NCI-H1930 (cell line): ENCODE measurements at regions not wholly inside any gene's neighbourhood (a gene's known extent, or its start where the extent isn't known, plus 50 kb on each side); places are given as distances from the start of the nearest gene placed in this dataset.

Source experiments
- DNase-seq, 2 experiments: peaks; one replicate each; lab custom pipeline; 2025; lab: John Stamatoyannopoulos, UW

- no peak for DNase-seq
Measured at GRCh38 chr6:140320081-140321080, 945.9 kb upstream of the CITED2 start.

- DNase-seq, result no peak
Measured at GRCh38 chr6:140319209-140319608, 944.8 kb upstream of the CITED2 start.

GRCh38 chr6:140318408-140318807 is 944.0 kb upstream of the CITED2 start:
- DNase-seq, result no peak

- DNase-seq, result no peak
Measured at GRCh38 chr6:140317950-140318349, 943.5 kb upstream of the CITED2 start.

GRCh38 chr6:140316966-140317365 is 942.5 kb upstream of the CITED2 start:
- no peak for DNase-seq

- no peak for DNase-seq
Measured at GRCh38 chr6:140314682-140315081, 940.2 kb upstream of the CITED2 start.

GRCh38 chr6:140311146-140311545 is 936.7 kb upstream of the CITED2 start:
- DNase-seq, result no peak

GRCh38 chr6:140303218-140303949 is 928.9 kb upstream of the CITED2 start:
- no peak for DNase-seq

- DNase-seq, result no peak
Measured at GRCh38 chr6:140300331-140300730, 925.9 kb upstream of the CITED2 start.

- DNase-seq, result no peak
Measured at GRCh38 chr6:140289186-140289585, 914.7 kb upstream of the CITED2 start.

GRCh38 chr6:140285998-140286690 is 911.7 kb upstream of the CITED2 start:
- no peak for DNase-seq

- no peak for DNase-seq
Measured at GRCh38 chr6:140285471-140285870, 911.0 kb upstream of the CITED2 start.

- no peak for DNase-seq
Measured at GRCh38 chr6:140284871-140285270, 910.4 kb upstream of the CITED2 start.

- peak; percentile 49 to 53 for DNase-seq
Measured at GRCh38 chr6:140283197-140283596, 908.7 kb upstream of the CITED2 start.

GRCh38 chr6:140281767-140282166 is 907.3 kb upstream of the CITED2 start:
- no peak for DNase-seq

- DNase-seq, result no peak
Measured at GRCh38 chr6:140281236-140281635, 906.8 kb upstream of the CITED2 start.

- DNase-seq, result no peak
Measured at GRCh38 chr6:140276719-140277118, 902.3 kb upstream of the CITED2 start.

GRCh38 chr6:140276133-140276532 is 901.7 kb upstream of the CITED2 start:
- DNase-seq, result no peak

GRCh38 chr6:140275725-140276124 is 901.3 kb upstream of the CITED2 start:
- DNase-seq, result no peak

- DNase-seq, result no peak
Measured at GRCh38 chr6:140274548-140274947, 900.1 kb upstream of the CITED2 start.

GRCh38 chr6:140271759-140272377 is 897.4 kb upstream of the CITED2 start:
- no peak for DNase-seq

- no peak for DNase-seq
Measured at GRCh38 chr6:140269591-140270165, 895.2 kb upstream of the CITED2 start.
